OCI-LY1 (cell line): ENCODE measurements at regions not wholly inside any gene's neighbourhood (a gene's known extent, or its start where the extent isn't known, plus 50 kb on each side); places are given as distances from the start of the nearest gene placed in this dataset.

Experiments used
- H2AFZ ChIP-seq: fragments of 200-600 bp; sonication (generic), shearing (Covaris generic); 2 replicates; pipeline ENCODE4 v1.6.0; 2014; ENCODE audit warnings: antibody characterized with exemption, mild to moderate bottlenecking, low read length
- H3F3A ChIP-seq: fragments of 200-600 bp; sonication (generic), shearing (Covaris generic); 2 replicates; pipeline ENCODE4 v1.6.0; 2014; ENCODE audit warnings: mild to moderate bottlenecking, antibody characterized with exemption, low read length, moderate library complexity; ENCODE audit not compliant: insufficient read depth
- H3K27ac ChIP-seq: fragments of 200-600 bp; sonication (generic); 2 replicates; pipeline ENCODE4 v1.5.1; 2014; ENCODE audit warnings: low read length, mixed run types, mild to moderate bottlenecking, low read depth; ENCODE audit not compliant: poor library complexity, severe bottlenecking
- H3K27me3 ChIP-seq: fragments of 200-600 bp; sonication (generic); 2 replicates; pipeline ENCODE4 v1.6.0; 2014; ENCODE audit warnings: antibody characterized with exemption, mild to moderate bottlenecking, low read length, moderate library complexity; ENCODE audit not compliant: insufficient read depth
- H3K36me3 ChIP-seq: fragments of 200-600 bp; sonication (generic); 2 replicates; pipeline ENCODE4 v1.6.1; 2014; ENCODE audit warnings: mild to moderate bottlenecking, antibody characterized with exemption, low read length, moderate library complexity, mixed read lengths; ENCODE audit not compliant: insufficient read depth
- H3K4me1 ChIP-seq: fragments of 200-600 bp; sonication (generic); 2 replicates; pipeline ENCODE4 v1.5.1; 2014; ENCODE audit warnings: mild to moderate bottlenecking, low read length, moderate library complexity; ENCODE audit not compliant: insufficient read depth, severe bottlenecking
- H3K4me2 ChIP-seq: fragments of 200-600 bp; sonication (generic), shearing (Covaris generic); 2 replicates; pipeline ENCODE4 v1.6.1; 2014; ENCODE audit warnings: low read length
- H3K4me3 ChIP-seq: fragments of 200-600 bp; sonication (generic); 2 replicates; pipeline ENCODE4 v1.5.1; 2014; ENCODE audit warnings: low read length, low read depth, mild to moderate bottlenecking, mixed read lengths; ENCODE audit not compliant: poor library complexity, severe bottlenecking
- H3K79me2 ChIP-seq: fragments of 200-600 bp; shearing (Covaris generic); 2 replicates; pipeline ENCODE4 v1.6.1; 2016; ENCODE audit warnings: mixed run types, low read length, mixed read lengths; ENCODE audit not compliant: insufficient read depth
- H3K9ac ChIP-seq: fragments of 200-600 bp; sonication (generic), shearing (Covaris generic); 2 replicates; pipeline ENCODE4 v1.6.1; 2014; ENCODE audit warnings: mild to moderate bottlenecking, low read length, mixed read lengths
- H3K9me2 ChIP-seq: fragments of 200-600 bp; sonication (generic), shearing (Covaris generic); 2 replicates; pipeline ENCODE4 v1.6.1; 2014; ENCODE audit warnings: low read depth, mild to moderate bottlenecking, low read length, mixed read lengths
- H3K9me3 ChIP-seq: fragments of 200-600 bp; shearing (Covaris generic); 2 replicates; pipeline ENCODE4 v1.6.1; 2014; ENCODE audit warnings: low read length, mixed read lengths
- H4K20me1 ChIP-seq: fragments of 200-600 bp; sonication (generic), shearing (Covaris generic); 2 replicates; pipeline ENCODE4 v1.6.0; 2016; ENCODE audit warnings: mild to moderate bottlenecking, low read length; ENCODE audit not compliant: insufficient read depth
- EZH2 ChIP-seq: fragments of 200-600 bp; sonication (generic), shearing (Covaris generic); IDR thresholded peaks from 2 replicates; pipeline ENCODE4 v1.8.0; 2017; ENCODE audit warnings: borderline replicate concordance, mixed run types, mild to moderate bottlenecking, antibody characterized with exemption, low read length, moderate library complexity, mixed read lengths
- TF ChIP-seq, protein P1 (sequence below): fragments of 200-600 bp; sonication (generic), shearing (Covaris generic); IDR thresholded peaks from 2 replicates; pipeline ENCODE4 v1.5.1; 2017; ENCODE audit warnings: mild to moderate bottlenecking, antibody characterized with exemption, low read length, moderate library complexity, mixed read lengths

DNA sequence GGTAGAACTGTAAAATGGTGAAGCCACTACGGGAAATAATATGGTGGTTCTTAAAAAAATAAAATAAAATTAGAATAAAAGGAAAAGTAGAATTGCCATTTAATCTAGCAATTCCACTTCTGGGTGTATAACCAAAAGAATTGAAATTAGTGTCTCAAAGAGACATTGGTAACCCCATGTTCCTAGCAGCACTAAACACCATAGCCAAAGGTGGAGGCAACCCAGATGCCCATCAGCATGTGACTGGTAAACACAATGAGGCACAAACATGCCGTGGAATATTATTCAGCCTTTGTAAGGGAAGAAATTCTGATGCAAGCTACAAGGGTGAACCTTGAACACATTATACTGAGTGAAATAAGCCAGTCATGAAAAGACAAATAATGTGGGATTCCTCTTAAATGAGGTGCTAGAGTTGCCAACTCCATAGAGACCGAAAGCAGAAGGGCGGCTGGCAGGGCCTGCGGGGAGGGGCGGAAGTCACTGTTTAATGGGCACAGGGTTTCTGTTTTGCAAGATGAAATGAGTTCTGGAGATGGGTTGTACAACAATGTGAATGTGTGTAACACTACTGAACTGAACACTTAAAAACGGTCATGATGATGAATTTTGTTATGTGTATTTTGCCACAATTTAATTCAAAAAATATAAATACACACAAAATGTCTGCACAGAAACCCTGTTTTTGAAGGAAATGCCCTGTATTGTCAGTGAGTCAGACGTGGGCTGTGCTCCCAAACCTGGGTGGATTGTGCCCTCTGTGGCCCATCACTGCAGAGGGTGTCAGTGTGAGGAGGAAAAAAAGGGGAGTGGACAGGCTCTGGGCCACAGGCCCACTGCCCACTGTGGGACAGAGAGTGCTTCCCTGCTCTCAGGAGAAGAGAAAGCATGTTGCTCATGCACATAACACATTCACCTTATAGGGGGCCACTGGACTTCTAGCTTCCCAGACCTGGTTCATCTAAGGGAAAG, 49.6 kb upstream of the CD93 start:
- no peaks in the 10 kb centered on the region for H3K9me3 ChIP-seq
- no peaks in the 10 kb centered on the region for H3K36me3 ChIP-seq
- no peaks in the 10 kb centered on the region for H4K20me1 ChIP-seq
- H3K4me2 ChIP-seq, result no peak overlapping the region
- TF ChIP-seq, protein P1, sequence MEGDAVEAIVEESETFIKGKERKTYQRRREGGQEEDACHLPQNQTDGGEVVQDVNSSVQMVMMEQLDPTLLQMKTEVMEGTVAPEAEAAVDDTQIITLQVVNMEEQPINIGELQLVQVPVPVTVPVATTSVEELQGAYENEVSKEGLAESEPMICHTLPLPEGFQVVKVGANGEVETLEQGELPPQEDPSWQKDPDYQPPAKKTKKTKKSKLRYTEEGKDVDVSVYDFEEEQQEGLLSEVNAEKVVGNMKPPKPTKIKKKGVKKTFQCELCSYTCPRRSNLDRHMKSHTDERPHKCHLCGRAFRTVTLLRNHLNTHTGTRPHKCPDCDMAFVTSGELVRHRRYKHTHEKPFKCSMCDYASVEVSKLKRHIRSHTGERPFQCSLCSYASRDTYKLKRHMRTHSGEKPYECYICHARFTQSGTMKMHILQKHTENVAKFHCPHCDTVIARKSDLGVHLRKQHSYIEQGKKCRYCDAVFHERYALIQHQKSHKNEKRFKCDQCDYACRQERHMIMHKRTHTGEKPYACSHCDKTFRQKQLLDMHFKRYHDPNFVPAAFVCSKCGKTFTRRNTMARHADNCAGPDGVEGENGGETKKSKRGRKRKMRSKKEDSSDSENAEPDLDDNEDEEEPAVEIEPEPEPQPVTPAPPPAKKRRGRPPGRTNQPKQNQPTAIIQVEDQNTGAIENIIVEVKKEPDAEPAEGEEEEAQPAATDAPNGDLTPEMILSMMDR, result no peak
- TF ChIP-seq EZH2, result no peak
- no peaks in the 10 kb centered on the region for H3K9me2 ChIP-seq
- no peak overlapping the region for H3K9ac ChIP-seq
- H3K79me2 ChIP-seq, result no peaks in the 10 kb centered on the region
- H3F3A ChIP-seq, result no peaks in the 10 kb centered on the region
- no peak overlapping the region for H3K4me3 ChIP-seq
- no peaks in the 10 kb centered on the region for H3K27me3 ChIP-seq
- H3K4me1 ChIP-seq, result no peaks in the 10 kb centered on the region
- no peak overlapping the region for H2AFZ ChIP-seq
- H3K27ac ChIP-seq, result no peak overlapping the region
